Fibroblast of the aortic adventitia (primary cell): ENCODE measurements at regions not wholly inside any gene's neighbourhood (a gene's known extent, or its start where the extent isn't known, plus 50 kb on each side); places are given as distances from the start of the nearest gene placed in this dataset.

ENCODE experiments used
- DNase-seq: peaks from one replicate; pipeline ENCODE4 v3.0.0-alpha.2; 2010; ENCODE audit warnings: low read depth
- H3K4me3 ChIP-seq: 2 replicates; pipeline ENCODE4 v1.5.1; 2011; ENCODE audit warnings: low read depth, mild to moderate bottlenecking, control low read depth, low read length, moderate library complexity
- TF ChIP-seq, protein P1 (sequence below): IDR thresholded peaks from 2 replicates; pipeline ENCODE4 v1.5.1; 2011; ENCODE audit warnings: mild to moderate bottlenecking, low read length, control low read depth, inconsistent platforms; ENCODE audit not compliant: insufficient read depth

DNA sequence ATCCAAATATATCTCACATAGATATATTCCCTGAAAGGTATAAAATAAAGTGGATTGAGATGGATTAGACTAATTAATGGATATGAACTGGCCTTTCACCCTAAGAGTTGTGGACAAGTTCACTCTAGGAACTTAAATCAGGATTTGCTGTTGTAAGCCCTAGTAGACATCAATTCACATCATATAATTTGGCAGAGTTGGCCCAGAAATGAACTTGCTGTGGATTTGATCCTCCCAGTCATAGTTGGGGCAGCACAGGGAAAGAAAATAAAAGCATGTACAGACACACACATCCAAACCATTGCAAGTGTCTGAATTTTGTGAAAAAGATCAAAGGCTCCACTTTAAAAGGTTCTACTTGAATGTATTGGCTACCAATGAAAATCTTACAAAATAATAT lies 734.7 kb upstream of the NR2F2 start:
- DNase-seq = no peak
- TF ChIP-seq, protein P1, sequence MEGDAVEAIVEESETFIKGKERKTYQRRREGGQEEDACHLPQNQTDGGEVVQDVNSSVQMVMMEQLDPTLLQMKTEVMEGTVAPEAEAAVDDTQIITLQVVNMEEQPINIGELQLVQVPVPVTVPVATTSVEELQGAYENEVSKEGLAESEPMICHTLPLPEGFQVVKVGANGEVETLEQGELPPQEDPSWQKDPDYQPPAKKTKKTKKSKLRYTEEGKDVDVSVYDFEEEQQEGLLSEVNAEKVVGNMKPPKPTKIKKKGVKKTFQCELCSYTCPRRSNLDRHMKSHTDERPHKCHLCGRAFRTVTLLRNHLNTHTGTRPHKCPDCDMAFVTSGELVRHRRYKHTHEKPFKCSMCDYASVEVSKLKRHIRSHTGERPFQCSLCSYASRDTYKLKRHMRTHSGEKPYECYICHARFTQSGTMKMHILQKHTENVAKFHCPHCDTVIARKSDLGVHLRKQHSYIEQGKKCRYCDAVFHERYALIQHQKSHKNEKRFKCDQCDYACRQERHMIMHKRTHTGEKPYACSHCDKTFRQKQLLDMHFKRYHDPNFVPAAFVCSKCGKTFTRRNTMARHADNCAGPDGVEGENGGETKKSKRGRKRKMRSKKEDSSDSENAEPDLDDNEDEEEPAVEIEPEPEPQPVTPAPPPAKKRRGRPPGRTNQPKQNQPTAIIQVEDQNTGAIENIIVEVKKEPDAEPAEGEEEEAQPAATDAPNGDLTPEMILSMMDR = no peak
- no peak overlapping the region for H3K4me3 ChIP-seq

DNA sequence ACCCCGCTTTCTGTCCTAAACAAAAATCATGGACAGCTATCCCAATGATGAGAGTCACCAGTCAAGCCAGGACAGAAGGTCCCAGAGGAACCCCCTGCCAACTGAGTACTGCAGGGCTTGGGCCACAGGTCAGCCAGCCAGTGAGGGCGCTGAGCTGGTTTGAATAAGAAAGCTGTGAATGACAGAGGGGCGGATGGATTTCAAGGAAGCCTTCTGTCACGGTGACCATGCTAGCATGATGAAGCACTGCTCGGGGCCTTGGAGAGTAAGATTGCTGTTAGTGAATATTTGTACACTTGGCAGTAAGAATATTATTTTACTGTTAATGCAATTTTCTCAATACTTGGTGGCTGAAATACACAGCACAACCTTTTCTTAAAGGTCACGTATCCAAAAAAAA lies 734.0 kb upstream of the NR2F2 start:
- TF ChIP-seq, protein P1 = no peak
- no peak overlapping the region for H3K4me3 ChIP-seq

GRCh38 chr15:95598251-95598855 lies 732.1 kb upstream of the NR2F2 start:
- TF ChIP-seq, protein P1 = no peak
- DNase-seq = no peak

More for the DNA sequence above, 734.0 kb upstream of the NR2F2 start:
- DNase-seq = no peak

GRCh38 chr15:95600367-95600766 lies 730.1 kb upstream of the NR2F2 start:
- TF ChIP-seq, protein P1 = no peak
- no peak overlapping the region for H3K4me3 ChIP-seq
- no peak for DNase-seq

More at GRCh38 chr15:95598251-95598855, 732.1 kb upstream of the NR2F2 start:
- H3K4me3 ChIP-seq = no peak overlapping the region

- no peak for DNase-seq
- H3K4me3 ChIP-seq = no peak overlapping the region
- TF ChIP-seq, protein P1 = no peak
Measured at GRCh38 chr15:95600884-95601283, 729.6 kb upstream of the NR2F2 start.

- DNase-seq = no peak
- TF ChIP-seq, protein P1 = no peak
- no peak overlapping the region for H3K4me3 ChIP-seq
Measured at GRCh38 chr15:95601525-95601924, 729.0 kb upstream of the NR2F2 start.

GRCh38 chr15:95603802-95604201 lies 726.7 kb upstream of the NR2F2 start:
- no peak overlapping the region for H3K4me3 ChIP-seq
- DNase-seq = peak; percentile 62
- TF ChIP-seq, protein P1 = no peak
